ENCODE measurements at regions not wholly inside any gene's neighbourhood (a gene's known extent, or its start where the extent isn't known, plus 50 kb on each side); places are given as distances from the start of the nearest gene placed in this dataset.

- Histone ChIP-seq H3K36me3 (ENCODE audit: low read depth) (no peaks in the 10 kb centered on the region), H3K79me2 (ENCODE audit: insufficient read depth) (no peaks in the 10 kb centered on the region), H3K4me1 (ENCODE audit: insufficient read depth) (peaks cover 25% of the 10 kb centered on the region), H2AFZ (no peak overlapping the region), H3K27ac (peak overlapping the region; percentile 65), H3K27me3 (replicated peaks; ENCODE audit: insufficient read depth) (no peaks in the 10 kb centered on the region), H3K9ac (no peak overlapping the region), H3F3A (ENCODE audit: insufficient read depth) (peaks cover 24% of the 10 kb centered on the region), H4K20me1 (ENCODE audit: insufficient read depth) (no peaks in the 10 kb centered on the region), H3K4me3 (no peak overlapping the region), H3K4me2 (ENCODE audit: unreplicated experiment) (no peak overlapping the region), H3K9me3 (ENCODE audit: low read depth) (no peaks in the 10 kb centered on the region), H3K9me2 (ENCODE audit: insufficient read depth) (no peaks in the 10 kb centered on the region)
- 95 to 96% methylated on average over 5 of the region's 5 CpGs for WGBS, 2 experiments (ENCODE audit: low coverage in 1 of 2, low lambda C conversion rate in 2 of 2, missing lambda C conversion rate in 2 of 2)
- in situ Hi-C loops (cut with MboI): no loop called here
- TF ChIP-seq EZH2phosphoT487 (IDR thresholded peaks at IDR 0.05; ENCODE audit: insufficient read depth, low read depth): no peak
- TF ChIP-seq EZH2 (IDR thresholded peaks at IDR 0.05; ENCODE audit: insufficient read depth, poor library complexity, severe bottlenecking): no peak
- peak; percentile 76 for DNase-seq
Measured at GRCh38 chr12:93164103-93164880, 213.4 kb upstream of the NUDT4 start.

DNA sequence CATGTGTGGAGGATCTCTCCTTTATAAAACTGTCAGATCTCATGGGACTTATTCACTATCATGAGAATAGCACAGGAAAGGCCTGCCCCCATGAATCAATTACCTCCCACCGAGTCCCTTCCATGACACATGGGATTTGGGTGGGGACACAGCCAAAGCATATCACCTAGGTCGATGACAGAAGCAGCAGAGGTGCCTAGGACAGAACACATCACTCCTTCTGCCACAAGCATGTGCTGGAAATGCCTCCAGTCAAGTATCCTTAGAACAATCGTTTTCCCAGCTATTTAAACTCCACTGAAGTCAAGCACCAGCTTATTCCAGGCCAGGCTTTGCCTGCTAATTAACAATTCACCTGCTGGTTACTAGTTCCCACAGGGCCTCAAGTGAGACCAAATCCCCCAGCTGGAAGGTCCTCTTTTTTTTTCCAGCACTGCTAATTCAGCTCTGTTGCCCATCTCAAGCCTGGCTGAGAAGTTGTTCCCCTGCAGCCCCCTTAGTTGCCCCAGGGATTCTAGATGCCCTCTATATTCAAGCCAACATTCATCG, 212.3 kb upstream of the NUDT4 start:
- Histone ChIP-seq H3K79me2 (ENCODE audit: insufficient read depth) (no peaks in the 10 kb centered on the region), H4K20me1 (ENCODE audit: insufficient read depth) (no peaks in the 10 kb centered on the region), H3K4me3 (no peak overlapping the region), H3K36me3 (ENCODE audit: low read depth) (no peaks in the 10 kb centered on the region), H3F3A (ENCODE audit: insufficient read depth) (peaks cover 24% of the 10 kb centered on the region), H3K9ac (no peak overlapping the region), H2AFZ (no peak overlapping the region), H3K4me2 (ENCODE audit: unreplicated experiment) (no peak overlapping the region), H3K9me3 (ENCODE audit: low read depth) (no peaks in the 10 kb centered on the region), H3K9me2 (ENCODE audit: insufficient read depth) (no peaks in the 10 kb centered on the region), H3K27me3 (replicated peaks; ENCODE audit: insufficient read depth) (no peaks in the 10 kb centered on the region), H3K4me1 (ENCODE audit: insufficient read depth) (peaks cover 25% of the 10 kb centered on the region), H3K27ac (no peak overlapping the region)
- WGBS, 2 experiments (ENCODE audit: low coverage in 1 of 2, low lambda C conversion rate in 2 of 2, missing lambda C conversion rate in 2 of 2): 84 to 87% methylated on average over 4 of the region's 4 CpGs
- in situ Hi-C loops (cut with MboI): no loop called here
- DNase-seq: no peak
- no peak for TF ChIP-seq EZH2 (IDR thresholded peaks at IDR 0.05; ENCODE audit: insufficient read depth, poor library complexity, severe bottlenecking)
- no peak for TF ChIP-seq EZH2phosphoT487 (IDR thresholded peaks at IDR 0.05; ENCODE audit: insufficient read depth, low read depth)

DNA sequence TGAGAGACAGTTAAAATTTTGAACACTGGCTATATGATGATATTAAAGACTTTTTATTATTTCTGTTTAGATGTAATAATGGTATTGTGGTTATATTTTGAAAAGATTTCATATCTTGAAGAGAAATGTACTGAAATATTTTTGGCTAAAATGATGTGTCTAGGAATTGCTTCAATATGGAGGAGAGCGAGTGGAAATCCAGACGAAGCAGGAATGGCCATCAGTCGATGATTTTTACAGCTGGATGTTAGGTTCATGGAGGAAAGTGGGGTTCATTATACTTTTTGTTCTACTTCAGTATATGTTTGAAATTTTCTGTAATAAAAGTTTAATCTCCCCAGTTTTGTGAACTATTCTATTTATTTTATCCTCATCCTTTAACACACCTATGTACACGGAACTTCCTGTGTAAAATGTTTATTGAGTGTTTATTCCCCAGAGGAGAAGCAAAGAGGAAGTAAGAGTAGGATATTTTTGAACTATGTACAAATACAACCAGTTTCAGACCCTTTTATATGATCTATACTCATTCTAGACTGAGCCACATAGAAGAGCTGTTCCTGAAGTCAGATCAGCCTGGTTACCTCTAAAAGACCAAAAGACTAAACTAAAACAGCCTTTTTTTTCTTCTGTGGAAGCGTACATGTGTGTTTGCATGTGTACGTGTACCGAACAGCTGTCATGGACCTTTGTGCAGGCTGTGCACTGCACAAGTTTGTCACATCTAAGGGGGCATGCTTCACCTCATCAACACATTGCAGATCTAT, 211.0 kb upstream of the NUDT4 start:
- Histone ChIP-seq H3K9me3 (ENCODE audit: low read depth) (no peaks in the 10 kb centered on the region), H4K20me1 (ENCODE audit: insufficient read depth) (no peaks in the 10 kb centered on the region), H3K4me2 (ENCODE audit: unreplicated experiment) (no peak overlapping the region), H3K4me3 (no peak overlapping the region), H3K27ac (no peak overlapping the region), H2AFZ (no peak overlapping the region), H3K36me3 (ENCODE audit: low read depth) (no peaks in the 10 kb centered on the region), H3K27me3 (replicated peaks; ENCODE audit: insufficient read depth) (no peaks in the 10 kb centered on the region), H3K9ac (no peak overlapping the region), H3F3A (ENCODE audit: insufficient read depth) (peaks cover 24% of the 10 kb centered on the region), H3K9me2 (ENCODE audit: insufficient read depth) (no peaks in the 10 kb centered on the region), H3K4me1 (ENCODE audit: insufficient read depth) (peaks cover 25% of the 10 kb centered on the region), H3K79me2 (ENCODE audit: insufficient read depth) (no peaks in the 10 kb centered on the region)
- in situ Hi-C loops (cut with MboI): no loop called here
- TF ChIP-seq EZH2 (IDR thresholded peaks at IDR 0.05; ENCODE audit: insufficient read depth, poor library complexity, severe bottlenecking) (no peak), EZH2phosphoT487 (IDR thresholded peaks at IDR 0.05; ENCODE audit: insufficient read depth, low read depth) (no peak)
- WGBS, 2 experiments (ENCODE audit: low coverage in 1 of 2, low lambda C conversion rate in 2 of 2, missing lambda C conversion rate in 2 of 2): 97 to 98% methylated on average over 7 of the region's 7 CpGs
- DNase-seq: no peak

DNA sequence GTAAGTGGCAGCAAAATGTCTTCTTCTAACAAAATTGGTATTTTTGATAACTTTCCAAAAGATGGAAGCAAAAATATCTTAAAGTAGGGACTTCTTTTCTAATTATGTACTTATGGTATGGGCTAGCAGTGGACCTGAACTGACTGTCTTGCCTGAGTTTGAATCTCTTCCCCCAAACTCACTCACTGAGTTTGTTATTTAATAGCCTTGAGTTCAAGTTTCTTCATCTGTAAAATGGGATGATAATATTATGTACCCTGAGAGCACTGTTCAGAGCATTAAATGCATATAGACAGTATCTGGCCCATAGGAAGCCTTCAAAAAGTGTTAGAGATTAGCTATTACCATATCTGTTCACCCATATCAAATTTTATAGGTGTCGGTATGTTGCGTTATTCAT, 210.4 kb upstream of the NUDT4 start:
- in situ Hi-C loops (cut with MboI): no loop called here
- H3K79me2 ChIP-seq (ENCODE audit: insufficient read depth): no peaks in the 10 kb centered on the region
- TF ChIP-seq EZH2phosphoT487 (IDR thresholded peaks at IDR 0.05; ENCODE audit: insufficient read depth, low read depth) (no peak), EZH2 (IDR thresholded peaks at IDR 0.05; ENCODE audit: insufficient read depth, poor library complexity, severe bottlenecking) (no peak)

More for the DNA sequence above, 210.4 kb upstream of the NUDT4 start:
- no peak for DNase-seq
- Histone ChIP-seq H3F3A (ENCODE audit: insufficient read depth) (peaks cover 24% of the 10 kb centered on the region), H3K9me3 (ENCODE audit: low read depth) (no peaks in the 10 kb centered on the region), H3K9ac (no peak overlapping the region), H3K4me1 (ENCODE audit: insufficient read depth) (peaks cover 25% of the 10 kb centered on the region), H2AFZ (no peak overlapping the region), H3K9me2 (ENCODE audit: insufficient read depth) (no peaks in the 10 kb centered on the region), H3K4me2 (ENCODE audit: unreplicated experiment) (no peak overlapping the region), H3K27me3 (replicated peaks; ENCODE audit: insufficient read depth) (no peaks in the 10 kb centered on the region), H3K4me3 (no peak overlapping the region), H3K27ac (no peak overlapping the region), H4K20me1 (ENCODE audit: insufficient read depth) (no peaks in the 10 kb centered on the region), H3K36me3 (ENCODE audit: low read depth) (no peaks in the 10 kb centered on the region)
- WGBS, 2 experiments (ENCODE audit: low coverage in 1 of 2, low lambda C conversion rate in 2 of 2, missing lambda C conversion rate in 2 of 2): 89 to 95% methylated on average over 2 of the region's 2 CpGs
